ENCODE measurements at regions not wholly inside any gene's neighbourhood (a gene's known extent, or its start where the extent isn't known, plus 50 kb on each side); places are given as distances from the start of the nearest gene placed in this dataset.
"Not testable (repeated sequence)": the region's sequence is repeated elsewhere in the genome, so short reads cannot be mapped to it uniquely, and the experiment has no call there.

GRCh38 chr7:63065684-63066083 is 933.0 kb upstream of the ZNF722 start:
- TF ChIP-seq, protein P1, sequence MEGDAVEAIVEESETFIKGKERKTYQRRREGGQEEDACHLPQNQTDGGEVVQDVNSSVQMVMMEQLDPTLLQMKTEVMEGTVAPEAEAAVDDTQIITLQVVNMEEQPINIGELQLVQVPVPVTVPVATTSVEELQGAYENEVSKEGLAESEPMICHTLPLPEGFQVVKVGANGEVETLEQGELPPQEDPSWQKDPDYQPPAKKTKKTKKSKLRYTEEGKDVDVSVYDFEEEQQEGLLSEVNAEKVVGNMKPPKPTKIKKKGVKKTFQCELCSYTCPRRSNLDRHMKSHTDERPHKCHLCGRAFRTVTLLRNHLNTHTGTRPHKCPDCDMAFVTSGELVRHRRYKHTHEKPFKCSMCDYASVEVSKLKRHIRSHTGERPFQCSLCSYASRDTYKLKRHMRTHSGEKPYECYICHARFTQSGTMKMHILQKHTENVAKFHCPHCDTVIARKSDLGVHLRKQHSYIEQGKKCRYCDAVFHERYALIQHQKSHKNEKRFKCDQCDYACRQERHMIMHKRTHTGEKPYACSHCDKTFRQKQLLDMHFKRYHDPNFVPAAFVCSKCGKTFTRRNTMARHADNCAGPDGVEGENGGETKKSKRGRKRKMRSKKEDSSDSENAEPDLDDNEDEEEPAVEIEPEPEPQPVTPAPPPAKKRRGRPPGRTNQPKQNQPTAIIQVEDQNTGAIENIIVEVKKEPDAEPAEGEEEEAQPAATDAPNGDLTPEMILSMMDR (IDR thresholded peaks at IDR 0.05), result no peak
- TF ChIP-seq POLR2A (IDR thresholded peaks at IDR 0.05), result no peak
- intact Hi-C loops (cut with DNase I; ENCODE audit: low total_unique reads), result no loop called here
- DNase-seq (ENCODE audit: low spot score in 2 of 2), result no peak
- 55 to 56% methylated on average over 2 of the region's 2 CpGs for WGBS, 2 donors
- no peak overlapping the region for H3K4me3 ChIP-seq (ENCODE audit: low read depth, poor library complexity, severe bottlenecking)

GRCh38 chr7:63066235-63066634 is 932.4 kb upstream of the ZNF722 start:
- 52 to 65% methylated on average over 4 of the region's 4 CpGs for WGBS, 2 donors
- DNase-seq (ENCODE audit: low spot score in 2 of 2); intact Hi-C loops (cut with DNase I; ENCODE audit: low total_unique reads); H3K4me3 ChIP-seq (ENCODE audit: low read depth, poor library complexity, severe bottlenecking): not testable (repeated sequence)

GRCh38 chr7:63067897-63068585 is 930.6 kb upstream of the ZNF722 start:
- H3K4me3 ChIP-seq (ENCODE audit: low read depth, poor library complexity, severe bottlenecking), result no peak overlapping the region
- intact Hi-C loops (cut with DNase I; ENCODE audit: low total_unique reads), result no loop called here
- no peak for TF ChIP-seq POLR2A (IDR thresholded peaks at IDR 0.05)
- TF ChIP-seq, protein P1 (IDR thresholded peaks at IDR 0.05), result no peak
- peak in 1 of 2 donors; percentile 7 for DNase-seq (ENCODE audit: low spot score in 2 of 2)
- 34 to 44% methylated on average over 30 to 42 of the region's 42 CpGs for WGBS, 2 donors

- intact Hi-C loops (cut with DNase I; ENCODE audit: low total_unique reads), result no loop called here
- 48 to 70% methylated on average over 6 of the region's 6 CpGs for WGBS, 2 donors
- DNase-seq (ENCODE audit: low spot score in 2 of 2), result peak in 1 of 2 donors; percentile 4
- no peak for TF ChIP-seq POLR2A (IDR thresholded peaks at IDR 0.05)
- TF ChIP-seq, protein P1 (IDR thresholded peaks at IDR 0.05), result no peak
- no peak overlapping the region for H3K4me3 ChIP-seq (ENCODE audit: low read depth, poor library complexity, severe bottlenecking)
Observed at GRCh38 chr7:63070696-63071095, 928.0 kb upstream of the ZNF722 start.

DNA sequence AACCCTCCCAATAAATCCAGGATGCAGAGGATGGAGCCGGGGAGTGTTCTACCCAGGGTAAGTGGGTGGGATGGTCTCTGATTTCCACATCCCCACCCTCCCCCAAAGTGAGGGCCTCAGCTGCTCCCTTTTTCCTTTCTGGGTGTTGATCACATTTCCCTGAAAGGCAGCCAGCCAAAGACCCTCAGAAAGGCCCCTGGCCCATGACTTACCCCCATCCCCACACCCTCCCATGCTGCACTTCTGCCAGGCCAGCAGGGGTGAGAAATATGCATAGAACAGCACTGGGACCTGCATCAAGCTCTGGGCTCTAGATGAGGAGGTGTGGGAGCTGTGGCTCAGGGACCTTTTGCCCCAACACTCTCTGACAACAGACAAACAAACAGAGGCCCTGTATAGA is 927.3 kb upstream of the ZNF722 start:
- WGBS, 2 donors, result 0% methylated on average over 1 of the region's 1 CpG
- intact Hi-C loops (cut with DNase I; ENCODE audit: low total_unique reads), result no loop called here
- peak in 1 of 2 donors; percentile 4 for DNase-seq (ENCODE audit: low spot score in 2 of 2)

GRCh38 chr7:63071920-63072319 is 926.7 kb upstream of the ZNF722 start:
- intact Hi-C loops (cut with DNase I; ENCODE audit: low total_unique reads), result no loop called here
- no peak for TF ChIP-seq POLR2A (IDR thresholded peaks at IDR 0.05)
- TF ChIP-seq, protein P1 (IDR thresholded peaks at IDR 0.05), result no peak
- peak in 1 of 2 donors; percentile 1 for DNase-seq (ENCODE audit: low spot score in 2 of 2)
- H3K4me3 ChIP-seq (ENCODE audit: low read depth, poor library complexity, severe bottlenecking), result no peak overlapping the region
- 42 to 44% methylated on average over 4 to 5 of the region's 5 CpGs for WGBS, 2 donors

More for the DNA sequence above, 927.3 kb upstream of the ZNF722 start:
- TF ChIP-seq, protein P1 (IDR thresholded peaks at IDR 0.05), result no peak
- TF ChIP-seq POLR2A (IDR thresholded peaks at IDR 0.05), result no peak
- H3K4me3 ChIP-seq (ENCODE audit: low read depth, poor library complexity, severe bottlenecking), result no peak overlapping the region
